Keratinocyte (primary cell): ENCODE measurements at regions not wholly inside any gene's neighbourhood (a gene's known extent, or its start where the extent isn't known, plus 50 kb on each side); places are given as distances from the start of the nearest gene placed in this dataset.

Experiments used
- CTCF ChIP-seq, 3 experiments: IDR thresholded peaks in 1 of 3; conservative IDR thresholded peaks in 1 of 3; optimal IDR thresholded peaks in 1 of 3; 2 replicates in 2 of 3; 3 replicates in 1 of 3; pipeline versions ENCODE3 to v1.5.1; 2011; ENCODE audit warnings: low read length in 3 of 3, mild to moderate bottlenecking in 3 of 3, moderate library complexity in 2 of 3, control low read depth in 1 of 3, inconsistent platforms in 1 of 3; ENCODE audit not compliant: insufficient read depth in 2 of 3; ENCODE audit errors: extremely low read depth in 1 of 3
- EZH2 ChIP-seq: IDR thresholded peaks from one replicate; pipeline ENCODE4 v1.6.1; 2012; ENCODE audit warnings: inconsistent platforms, mild to moderate bottlenecking, low read length, moderate library complexity

DNA sequence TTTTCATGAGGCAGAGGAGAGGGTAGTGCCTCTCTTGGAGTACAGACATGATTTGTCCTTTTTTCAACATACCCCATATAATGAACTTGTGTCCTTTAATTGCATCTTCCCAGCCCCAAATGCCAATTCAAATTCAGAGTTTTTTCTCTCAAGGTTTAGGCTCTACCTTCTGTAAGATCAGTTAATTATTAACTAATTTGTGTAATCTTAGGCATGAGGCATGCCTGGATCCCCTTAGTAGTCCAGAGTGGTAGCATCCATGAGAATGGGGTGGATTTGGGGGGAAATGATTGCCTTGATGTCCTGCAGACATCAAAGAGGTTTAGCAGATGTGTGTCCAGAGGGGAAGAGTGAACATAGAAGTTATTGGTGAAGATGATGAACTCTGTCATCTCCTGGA, 533.3 kb downstream of the LRRC70 start:
- TF ChIP-seq EZH2 (no peak), CTCF (optimal IDR thresholded peaks at IDR 0.05 in 1 of 3, IDR thresholded peaks at IDR 0.05 in 1 of 3, conservative IDR thresholded peaks at IDR 0.05 in 1 of 3; ENCODE audit: extremely low read depth in 1 of 3, insufficient read depth in 2 of 3, low read length in 3 of 3) (no peak)
